GM10248 (cell line): ENCODE measurements at regions not wholly inside any gene's neighbourhood (a gene's known extent, or its start where the extent isn't known, plus 50 kb on each side); places are given as distances from the start of the nearest gene placed in this dataset.

ENCODE experiments used
- CTCF ChIA-PET: fragments of 300-600 bp; sonication (Branson Sonifier 250); formaldehyde crosslinking; extraction: SDS; loops from one replicate; lab custom pipeline; 2021; ENCODE audit warnings: antibody characterized with exemption; lab: Yijun Ruan, JAX
- POLR2A ChIA-PET: fragments of 350-650 bp; sonication (Branson Sonifier 250); formaldehyde crosslinking; extraction: SDS; loops from one replicate; lab custom pipeline; 2020; ENCODE audit warnings: antibody characterized with exemption; lab: Yijun Ruan, JAX
- DNase-seq: peaks from one replicate; pipeline ENCODE4 v3.0.0; 2012; ENCODE audit errors: extremely low spot score
- TF ChIP-seq, protein P1 (sequence below): IDR thresholded peaks from 2 replicates; pipeline ENCODE4 v1.5.1; 2012; ENCODE audit warnings: mild to moderate bottlenecking, low read depth; ENCODE audit errors: extremely low read depth, missing control alignments, control extremely low read depth

DNA sequence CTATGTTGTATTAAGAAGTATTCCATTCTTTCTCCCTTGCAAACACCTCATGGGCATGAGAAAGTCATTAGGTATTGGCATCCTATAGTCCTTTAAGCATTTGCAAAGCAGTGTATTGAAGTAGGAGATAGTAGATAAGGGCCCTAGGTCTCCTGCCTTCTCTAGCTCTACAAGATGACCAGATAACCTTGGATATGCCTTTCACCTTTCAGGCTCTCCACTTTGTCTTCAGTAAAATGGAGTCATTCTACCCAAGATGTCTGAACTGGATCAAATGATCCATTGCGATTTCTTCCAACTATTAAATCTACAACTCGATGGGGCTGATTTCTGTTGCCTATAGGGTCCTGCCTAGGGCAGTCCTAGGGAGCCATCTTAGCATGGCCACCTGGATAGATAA is 132.1 kb upstream of the BTG1 start:
- DNase-seq: no peak
- POLR2A ChIA-PET: no interaction called here
- TF ChIP-seq, protein P1, sequence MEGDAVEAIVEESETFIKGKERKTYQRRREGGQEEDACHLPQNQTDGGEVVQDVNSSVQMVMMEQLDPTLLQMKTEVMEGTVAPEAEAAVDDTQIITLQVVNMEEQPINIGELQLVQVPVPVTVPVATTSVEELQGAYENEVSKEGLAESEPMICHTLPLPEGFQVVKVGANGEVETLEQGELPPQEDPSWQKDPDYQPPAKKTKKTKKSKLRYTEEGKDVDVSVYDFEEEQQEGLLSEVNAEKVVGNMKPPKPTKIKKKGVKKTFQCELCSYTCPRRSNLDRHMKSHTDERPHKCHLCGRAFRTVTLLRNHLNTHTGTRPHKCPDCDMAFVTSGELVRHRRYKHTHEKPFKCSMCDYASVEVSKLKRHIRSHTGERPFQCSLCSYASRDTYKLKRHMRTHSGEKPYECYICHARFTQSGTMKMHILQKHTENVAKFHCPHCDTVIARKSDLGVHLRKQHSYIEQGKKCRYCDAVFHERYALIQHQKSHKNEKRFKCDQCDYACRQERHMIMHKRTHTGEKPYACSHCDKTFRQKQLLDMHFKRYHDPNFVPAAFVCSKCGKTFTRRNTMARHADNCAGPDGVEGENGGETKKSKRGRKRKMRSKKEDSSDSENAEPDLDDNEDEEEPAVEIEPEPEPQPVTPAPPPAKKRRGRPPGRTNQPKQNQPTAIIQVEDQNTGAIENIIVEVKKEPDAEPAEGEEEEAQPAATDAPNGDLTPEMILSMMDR: no peak
- CTCF ChIA-PET: interaction anchor here (1.4 to 1.7 kb wide), 3 partner anchors 9 to 14 kb away, joined by 3 to 5 read pairs (median 3); no protein-coding TSS in a partner anchor

DNA sequence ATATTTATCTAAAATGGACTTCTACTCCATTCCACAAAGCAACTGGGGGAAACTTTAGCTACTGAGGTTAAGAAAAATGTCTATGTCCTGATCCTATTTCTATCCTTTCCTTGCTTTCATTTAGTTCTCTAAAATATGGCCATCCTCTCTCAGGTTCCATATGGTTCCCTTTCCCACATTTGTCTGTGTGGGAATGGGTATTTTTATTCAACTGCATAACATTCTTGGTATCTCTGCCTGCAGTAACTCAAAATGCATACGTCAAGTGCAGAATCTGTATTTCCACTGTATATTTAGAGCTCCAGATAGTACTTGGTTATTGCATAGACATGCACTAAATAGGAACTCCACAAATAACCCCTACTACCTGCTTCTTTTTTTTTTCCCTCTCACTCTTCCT is 130.6 kb upstream of the BTG1 start:
- TF ChIP-seq, protein P1: no peak
- no peak for DNase-seq
- POLR2A ChIA-PET: no interaction called here
- CTCF ChIA-PET: interaction anchor here (0.9 to 1.7 kb wide), 7 partner anchors 8 to 34 kb away, joined by 3 to 6 read pairs (median 3); no protein-coding TSS in a partner anchor

DNA sequence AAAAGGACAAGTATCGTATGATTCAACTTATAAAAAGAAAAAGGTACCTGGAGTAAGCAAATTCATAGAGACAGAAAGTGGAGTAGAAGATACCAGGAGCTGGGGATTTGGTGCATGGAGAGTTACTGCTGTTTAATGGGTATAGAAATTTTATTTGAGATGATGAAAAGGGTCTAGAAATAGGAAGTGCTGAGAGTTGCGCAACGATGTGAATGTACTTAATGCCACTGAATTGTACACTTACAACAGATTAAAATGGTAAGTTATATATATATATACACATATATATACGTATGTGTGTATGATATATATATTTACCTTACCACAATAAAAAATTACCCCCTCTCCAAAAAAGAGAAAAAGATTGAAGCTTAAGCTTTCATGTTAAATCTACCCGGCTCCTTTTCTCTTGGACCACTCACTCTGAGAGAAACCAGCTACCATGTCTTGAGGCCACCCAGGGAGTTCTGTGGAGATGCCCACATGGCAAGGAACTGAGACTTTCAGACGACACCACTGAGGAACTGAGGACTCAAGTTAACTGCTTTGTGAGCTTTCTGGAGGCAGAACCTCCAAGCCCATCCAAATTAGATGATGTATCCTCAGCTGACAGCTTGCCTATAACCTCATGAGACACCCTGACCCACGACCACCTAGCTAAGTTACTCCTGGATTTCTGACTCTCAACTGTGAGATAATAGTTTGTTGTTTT is 130.0 kb upstream of the BTG1 start:
- DNase-seq: no peak
- TF ChIP-seq, protein P1: no peak
- ChIA-PET POLR2A (no interaction called here), CTCF (interaction anchor here (1.1 to 1.5 kb wide), 2 partner anchors 16 to 22 kb away, joined by 3 to 6 read pairs; no protein-coding TSS in a partner anchor)

DNA sequence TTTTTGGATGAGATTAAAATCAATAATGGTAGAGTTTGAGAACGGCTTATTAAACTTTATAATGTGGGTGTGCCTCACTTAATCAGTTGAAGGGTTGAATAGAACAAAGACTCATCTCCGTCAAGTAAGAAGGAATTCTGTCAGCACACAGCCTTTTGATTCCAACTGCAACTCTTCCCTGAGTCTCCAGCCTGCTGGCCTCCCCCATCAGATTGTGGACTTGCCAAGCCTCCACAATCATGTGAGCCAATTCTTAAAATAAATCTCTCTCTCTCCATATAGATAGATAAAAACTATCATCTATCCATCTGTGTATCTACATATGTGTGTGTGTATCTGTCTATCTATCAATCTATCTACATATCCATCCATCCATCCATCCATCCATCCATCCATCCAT is 127.4 kb upstream of the BTG1 start:
- DNase-seq: no peak
- TF ChIP-seq, protein P1: no peak
- ChIA-PET CTCF (no interaction called here), POLR2A (no interaction called here)

DNA sequence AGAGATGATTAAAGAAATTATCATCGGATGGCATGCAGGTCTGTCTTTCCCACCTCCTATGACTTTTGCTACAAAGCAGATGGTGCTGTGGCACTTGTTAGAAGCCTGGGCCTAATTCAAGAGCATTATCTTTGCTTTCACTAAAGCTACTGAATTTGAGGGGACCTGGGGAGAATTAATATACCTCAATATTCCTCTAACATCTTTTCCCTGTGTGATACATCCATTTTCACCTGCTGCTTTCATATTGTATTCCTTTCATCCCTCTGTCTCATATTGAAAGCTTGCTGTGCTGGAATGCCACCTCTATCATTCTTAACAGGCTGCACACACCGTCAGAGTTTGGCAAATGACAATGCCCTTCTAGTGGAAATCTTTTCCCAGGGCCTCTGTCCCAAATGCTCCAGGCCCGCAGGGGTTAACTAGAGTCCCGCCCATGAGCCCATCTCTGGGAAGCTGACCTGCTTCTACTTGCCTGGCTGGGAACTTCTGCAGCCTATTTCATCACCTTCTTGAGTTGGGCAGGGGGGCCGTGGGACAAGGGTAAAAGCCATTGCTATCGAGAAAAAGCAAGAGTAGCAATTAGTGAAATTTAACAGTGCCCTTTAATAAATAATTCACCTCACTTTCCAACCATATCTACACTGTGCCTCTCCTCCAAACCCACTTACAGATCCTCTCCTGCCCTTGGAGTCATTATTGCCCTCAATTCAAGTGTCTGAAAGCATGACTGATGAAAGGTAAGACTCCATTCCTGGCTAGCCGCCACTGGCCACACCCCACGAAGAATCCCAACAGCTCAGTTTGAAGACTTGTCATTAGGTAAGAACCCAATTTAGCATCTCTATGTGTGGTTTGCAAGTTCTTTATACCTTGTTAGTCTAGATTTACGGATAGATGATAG is 126.7 kb upstream of the BTG1 start:
- DNase-seq: no peak
- TF ChIP-seq, protein P1: no peak
- CTCF ChIA-PET: interaction anchor here (0.9 to 2.3 kb wide), 4 partner anchors 9 to 19 kb away, joined by 3 to 10 read pairs (median 5); no protein-coding TSS in a partner anchor
- POLR2A ChIA-PET: no interaction called here

DNA sequence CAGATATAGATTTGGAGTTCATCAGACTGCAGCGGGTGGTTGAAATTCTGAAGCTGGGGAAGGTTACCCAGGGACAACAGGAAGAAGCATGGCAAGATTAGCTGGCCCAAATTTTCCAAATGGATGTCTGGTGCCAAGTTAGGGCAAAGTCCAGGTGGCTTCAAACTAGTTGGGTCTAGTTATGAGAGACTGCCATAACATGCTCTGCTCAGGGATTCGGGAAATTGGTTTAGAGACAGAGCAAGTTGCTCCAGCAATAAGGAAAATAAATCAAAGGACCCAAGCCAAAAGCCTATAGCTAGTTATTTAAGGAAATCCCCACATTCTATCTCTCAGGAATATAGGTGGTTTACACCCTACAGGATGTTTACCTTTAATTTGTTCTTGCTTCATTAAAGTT is 125.7 kb upstream of the BTG1 start:
- ChIA-PET CTCF (interaction anchor here (0.9 to 2.3 kb wide), 4 partner anchors 11 to 460 kb away, joined by 3 to 10 read pairs (median 4); no protein-coding TSS in a partner anchor), POLR2A (no interaction called here)
- TF ChIP-seq, protein P1: no peak
- no peak for DNase-seq
